Smooth muscle cell (in vitro differentiated cells): ENCODE measurements at regions not wholly inside any gene's neighbourhood (a gene's known extent, or its start where the extent isn't known, plus 50 kb on each side); places are given as distances from the start of the nearest gene placed in this dataset.

Experiments used
- DNase-seq: peaks from one replicate; lab custom pipeline; 2025; ENCODE audit not compliant: unreplicated experiment; lab: John Stamatoyannopoulos, UW
- H2AFZ ChIP-seq: fragments of 200-600 bp; sonication (generic); 2 replicates; pipeline ENCODE4 v1.6.0; 2016; ENCODE audit warnings: antibody characterized with exemption, low read depth, mild to moderate bottlenecking
- H3F3A ChIP-seq: fragments of 200-600 bp; sonication (generic); 2 replicates; pipeline ENCODE4 v1.6.0; 2017; ENCODE audit warnings: antibody characterized with exemption, low read depth
- H3K27ac ChIP-seq: fragments of 200-600 bp; sonication (generic); 2 replicates; pipeline ENCODE4 v1.5.1; 2016; ENCODE audit warnings: low read depth, mild to moderate bottlenecking
- H3K27me3 ChIP-seq: fragments of 200-600 bp; sonication (generic); 2 replicates; pipeline ENCODE4 v1.6.1; 2016; ENCODE audit warnings: low read depth, mild to moderate bottlenecking
- H3K36me3 ChIP-seq: fragments of 200-600 bp; sonication (generic); 2 replicates; pipeline ENCODE4 v1.5.1; 2016; ENCODE audit warnings: low read depth
- H3K4me1 ChIP-seq: fragments of 200-600 bp; sonication (generic); 2 replicates; pipeline ENCODE4 v1.5.1; 2016; ENCODE audit warnings: low read depth
- H3K4me2 ChIP-seq: fragments of 200-600 bp; sonication (generic); 2 replicates; pipeline ENCODE4 v1.6.0; 2016; ENCODE audit warnings: mild to moderate bottlenecking
- H3K4me3 ChIP-seq: fragments of 200-600 bp; sonication (generic); 2 replicates; pipeline ENCODE4 v1.5.1; 2016; ENCODE audit warnings: mild to moderate bottlenecking
- H3K79me2 ChIP-seq: fragments of 200-600 bp; sonication (generic); 2 replicates; pipeline ENCODE4 v1.6.0; 2016; ENCODE audit warnings: low read depth, mild to moderate bottlenecking
- H3K9ac ChIP-seq: fragments of 200-600 bp; sonication (generic); 2 replicates; pipeline ENCODE4 v1.6.0; 2016; ENCODE audit warnings: low read depth
- H3K9me3 ChIP-seq: fragments of 200-600 bp; sonication (generic); replicated peaks from 2 replicates; pipeline ENCODE4 v1.5.1; 2016; ENCODE audit warnings: low read depth
- H4K20me1 ChIP-seq: fragments of 200-600 bp; sonication (generic); 2 replicates; pipeline ENCODE4 v1.6.0; 2016; ENCODE audit warnings: low read depth
- WGBS: methylation state at CpG from one replicate; pipeline ENCODE4 v1.1.7; 2016; ENCODE audit warnings: low lambda C conversion rate; 5-methylcytosine and 5-hydroxymethylcytosine counted together
- TF ChIP-seq, protein P1 (sequence below): fragments of 200-600 bp; sonication (generic); IDR thresholded peaks from 2 replicates; pipeline ENCODE4 v1.5.1; 2017; ENCODE audit warnings: borderline replicate concordance, mild to moderate bottlenecking, antibody characterized with exemption; ENCODE audit not compliant: insufficient read depth, poor library complexity, severe bottlenecking

DNA sequence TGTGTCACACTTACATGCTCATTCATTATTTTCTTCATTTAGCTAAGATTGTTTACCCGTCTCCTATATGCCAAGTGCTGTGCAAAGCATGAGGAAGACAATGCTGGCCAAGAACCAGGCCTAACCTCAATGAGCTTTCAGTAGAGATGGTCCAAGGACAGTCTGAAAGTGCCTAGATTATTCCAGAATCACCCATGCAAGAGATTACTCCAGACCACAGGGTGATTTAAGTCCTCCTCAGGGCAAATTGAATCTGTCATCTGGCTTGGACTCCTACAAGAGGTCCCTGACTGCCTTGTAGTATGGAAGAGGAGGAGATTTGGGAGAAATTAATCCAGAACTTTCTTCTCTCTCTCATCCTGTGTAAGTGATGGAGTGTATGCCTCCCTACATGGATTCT is 99.4 kb upstream of the NDP start:
- H3K4me1 ChIP-seq, result no peaks in the 10 kb centered on the region
- 52% methylated on average over 1 of the region's 1 CpG for WGBS
- TF ChIP-seq, protein P1, sequence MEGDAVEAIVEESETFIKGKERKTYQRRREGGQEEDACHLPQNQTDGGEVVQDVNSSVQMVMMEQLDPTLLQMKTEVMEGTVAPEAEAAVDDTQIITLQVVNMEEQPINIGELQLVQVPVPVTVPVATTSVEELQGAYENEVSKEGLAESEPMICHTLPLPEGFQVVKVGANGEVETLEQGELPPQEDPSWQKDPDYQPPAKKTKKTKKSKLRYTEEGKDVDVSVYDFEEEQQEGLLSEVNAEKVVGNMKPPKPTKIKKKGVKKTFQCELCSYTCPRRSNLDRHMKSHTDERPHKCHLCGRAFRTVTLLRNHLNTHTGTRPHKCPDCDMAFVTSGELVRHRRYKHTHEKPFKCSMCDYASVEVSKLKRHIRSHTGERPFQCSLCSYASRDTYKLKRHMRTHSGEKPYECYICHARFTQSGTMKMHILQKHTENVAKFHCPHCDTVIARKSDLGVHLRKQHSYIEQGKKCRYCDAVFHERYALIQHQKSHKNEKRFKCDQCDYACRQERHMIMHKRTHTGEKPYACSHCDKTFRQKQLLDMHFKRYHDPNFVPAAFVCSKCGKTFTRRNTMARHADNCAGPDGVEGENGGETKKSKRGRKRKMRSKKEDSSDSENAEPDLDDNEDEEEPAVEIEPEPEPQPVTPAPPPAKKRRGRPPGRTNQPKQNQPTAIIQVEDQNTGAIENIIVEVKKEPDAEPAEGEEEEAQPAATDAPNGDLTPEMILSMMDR, result no peak

DNA sequence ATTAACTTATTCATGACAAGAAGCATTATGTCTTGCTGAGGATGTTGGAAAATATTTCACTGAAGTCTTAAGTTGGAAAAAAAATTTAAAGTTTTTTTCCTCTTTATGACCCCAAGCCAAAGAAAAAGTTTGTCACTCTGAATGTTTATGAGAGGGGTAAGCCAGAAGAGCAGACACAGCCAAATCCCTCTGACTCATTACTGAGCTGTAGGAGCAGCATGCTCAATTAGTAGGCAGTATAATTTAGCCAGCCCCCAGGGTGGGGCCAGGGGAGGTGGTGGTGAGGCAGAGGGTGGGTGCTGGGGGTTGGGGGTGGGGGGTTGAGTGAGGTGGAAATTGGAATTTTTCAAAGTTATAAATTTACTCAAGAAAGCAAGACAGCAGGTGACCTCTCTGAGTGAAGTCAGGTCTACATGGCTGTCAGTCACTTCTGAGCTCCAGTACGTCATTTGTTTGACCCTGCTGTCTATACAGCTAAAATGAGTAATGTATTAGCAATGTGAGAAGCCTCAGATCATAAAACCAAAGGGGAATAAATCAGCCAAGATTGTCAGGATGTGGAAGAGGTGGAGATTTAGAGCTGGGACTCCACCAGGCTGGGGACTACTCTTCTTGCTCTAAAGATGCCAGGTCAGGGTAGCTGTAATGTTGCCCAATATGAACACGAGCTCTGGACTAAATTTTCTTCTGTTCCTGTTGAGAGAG is 98.8 kb upstream of the NDP start:
- Histone ChIP-seq H3K9ac (no peak overlapping the region), H3K4me1 (no peaks in the 10 kb centered on the region), H3K36me3 (no peaks in the 10 kb centered on the region), H3K27ac (peak overlapping the region; percentile 57), H3K9me3 (no peaks in the 10 kb centered on the region), H3K4me3 (no peak overlapping the region), H2AFZ (no peak overlapping the region), H3K27me3 (no peaks in the 10 kb centered on the region), H4K20me1 (no peaks in the 10 kb centered on the region), H3K4me2 (no peak overlapping the region), H3F3A (no peaks in the 10 kb centered on the region), H3K79me2 (no peaks in the 10 kb centered on the region)
- peak; percentile 1 for DNase-seq
- 13% methylated on average over 2 of the region's 2 CpGs for WGBS
- TF ChIP-seq, protein P1, result no peak

More for the DNA sequence above, 99.4 kb upstream of the NDP start:
- no peaks in the 10 kb centered on the region for H3K9me3 ChIP-seq
- H3K4me3 ChIP-seq, result no peak overlapping the region
- H3F3A ChIP-seq, result no peaks in the 10 kb centered on the region
- peak overlapping the region; percentile 43 for H3K27ac ChIP-seq
- no peak overlapping the region for H3K9ac ChIP-seq
- no peak overlapping the region for H2AFZ ChIP-seq
- DNase-seq, result no peak
- no peaks in the 10 kb centered on the region for H3K27me3 ChIP-seq
- no peaks in the 10 kb centered on the region for H3K79me2 ChIP-seq
- no peaks in the 10 kb centered on the region for H4K20me1 ChIP-seq
- no peak overlapping the region for H3K4me2 ChIP-seq
- no peaks in the 10 kb centered on the region for H3K36me3 ChIP-seq

DNA sequence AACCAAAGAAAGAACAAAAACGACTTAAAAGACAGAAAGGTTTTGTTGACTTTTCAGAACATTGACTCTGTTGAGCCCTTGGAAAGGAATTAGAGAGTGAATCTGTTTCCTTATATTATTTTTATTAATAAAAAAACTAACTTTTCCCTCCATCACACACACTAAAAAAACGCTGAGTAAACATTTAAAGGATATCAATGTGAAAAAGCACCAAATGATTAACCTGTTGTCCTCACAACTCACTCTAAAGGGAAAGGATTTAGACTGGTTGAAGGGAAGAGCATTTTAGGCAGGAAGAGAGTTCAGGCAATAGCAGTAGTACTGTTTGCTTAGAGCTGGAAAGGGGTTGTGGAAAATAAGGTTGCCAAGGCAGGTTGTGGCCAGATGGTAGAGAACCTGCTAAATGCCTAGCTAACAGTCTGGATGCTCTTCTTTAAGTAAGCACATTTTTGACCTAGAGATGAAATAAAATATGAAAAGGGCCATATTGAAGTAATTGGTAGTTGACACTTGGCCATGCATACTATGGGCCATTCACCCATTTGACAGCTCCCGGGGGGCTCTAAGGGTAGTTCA is 98.0 kb upstream of the NDP start:
- Histone ChIP-seq H2AFZ (no peak overlapping the region), H3F3A (no peaks in the 10 kb centered on the region), H3K27ac (peak overlapping the region; percentile 57), H3K79me2 (no peaks in the 10 kb centered on the region), H3K4me3 (no peak overlapping the region), H3K4me1 (no peaks in the 10 kb centered on the region), H3K27me3 (no peaks in the 10 kb centered on the region), H3K4me2 (no peak overlapping the region), H3K36me3 (no peaks in the 10 kb centered on the region), H3K9me3 (no peaks in the 10 kb centered on the region), H3K9ac (no peak overlapping the region), H4K20me1 (no peaks in the 10 kb centered on the region)
- no peak for DNase-seq
- WGBS, result 53% methylated on average over 3 of the region's 3 CpGs
- TF ChIP-seq, protein P1, result no peak

DNA sequence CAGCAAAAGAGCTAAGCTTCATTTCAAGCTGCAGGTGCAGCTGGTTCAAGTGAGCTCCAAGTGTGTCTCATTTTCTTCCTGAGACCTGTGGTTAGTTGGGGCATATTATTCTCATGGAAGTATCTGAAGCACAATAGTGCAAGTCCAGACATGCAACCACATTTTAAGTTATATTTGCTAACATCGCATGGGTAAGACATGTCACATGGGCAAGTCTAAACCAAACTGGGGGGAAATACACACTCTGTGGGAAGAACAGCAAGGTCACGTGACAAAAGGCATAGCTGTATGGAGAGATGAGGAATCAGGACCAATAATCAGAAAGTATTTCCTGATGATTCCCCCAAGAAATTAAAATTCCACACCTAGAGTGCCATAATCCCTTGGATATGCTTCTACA is 94.9 kb upstream of the NDP start:
- Histone ChIP-seq H3F3A (no peaks in the 10 kb centered on the region), H3K27me3 (no peaks in the 10 kb centered on the region), H3K36me3 (no peaks in the 10 kb centered on the region), H2AFZ (no peak overlapping the region), H3K27ac (no peak overlapping the region), H3K9ac (no peak overlapping the region), H3K4me3 (no peak overlapping the region), H3K9me3 (no peaks in the 10 kb centered on the region), H3K4me2 (no peak overlapping the region), H4K20me1 (no peaks in the 10 kb centered on the region), H3K4me1 (no peaks in the 10 kb centered on the region), H3K79me2 (no peaks in the 10 kb centered on the region)
- TF ChIP-seq, protein P1, result no peak
- DNase-seq, result no peak
- WGBS, result 67% methylated on average over 2 of the region's 2 CpGs
